ENCODE measurements at regions not wholly inside any gene's neighbourhood (a gene's known extent, or its start where the extent isn't known, plus 50 kb on each side); places are given as distances from the start of the nearest gene placed in this dataset.

GRCh38 chr6:122014961-122015360 is 384.5 kb upstream of the HSF2 start:
- no peak for TF ChIP-seq POLR2A (IDR thresholded peaks at IDR 0.05)
- no peak for TF ChIP-seq CTCF (IDR thresholded peaks at IDR 0.05)
- no peak for TF ChIP-seq EP300 (IDR thresholded peaks at IDR 0.05)
- TF ChIP-seq POLR2AphosphoS5 (IDR thresholded peaks at IDR 0.05) = no peak

All from stomach (tissue), 4 donors.